Heart right ventricle (tissue), 16 donors: ENCODE measurements at regions not wholly inside any gene's neighbourhood (a gene's known extent, or its start where the extent isn't known, plus 50 kb on each side); places are given as distances from the start of the nearest gene placed in this dataset.

Experiments
- ATAC-seq, 8 donors: fragments of 200-7000 bp; cut with Tn5 transposase; one replicate each; pipeline ENCODE4 v1.9.1; 2020; ENCODE audit warnings: mild to moderate bottlenecking in 8 of 8, moderate library complexity in 8 of 8, moderate number of reproducible peaks in 1 of 8
- DNase-seq, 2 donors: peaks; one replicate each; pipeline ENCODE4 v3.0.0-alpha.2; 2020
- H3K27ac ChIP-seq, 10 donors: fragments of 200-600 bp; sonication (generic) in 2 of 10; one replicate each; pipeline versions ENCODE4 v1.5.0 to v1.8.0; 2020 to 2022; ENCODE audit warnings: mild to moderate bottlenecking in 3 of 10
- H3K27me3 ChIP-seq, 7 donors: fragments of 200-600 bp; one replicate each; pipeline ENCODE4 v1.8.0; 2021 to 2022; ENCODE audit warnings: mild to moderate bottlenecking in 2 of 7
- H3K36me3 ChIP-seq, 9 donors: fragments of 200-600 bp; sonication (generic) in 1 of 9; one replicate each; pipeline versions ENCODE4 v1.5.0 to v1.8.0; 2020 to 2022; ENCODE audit warnings: mild to moderate bottlenecking in 2 of 9
- H3K4me1 ChIP-seq, 9 donors: fragments of 200-600 bp; sonication (generic) in 1 of 9; one replicate each; pipeline versions ENCODE4 v1.5.0 to v1.8.0; 2020 to 2022; ENCODE audit warnings: mild to moderate bottlenecking in 4 of 9
- H3K4me3 ChIP-seq, 10 donors: fragments of 200-600 bp; sonication (generic) in 2 of 10; one replicate each; pipeline versions ENCODE4 v1.5.0 to v1.8.0; 2020 to 2022; ENCODE audit warnings: mild to moderate bottlenecking in 7 of 10, moderate library complexity in 2 of 10
- H3K9me3 ChIP-seq, 11 donors: fragments of 200-600 bp in 10 of 11; sonication (generic) in 2 of 11; one replicate each; pipeline versions ENCODE4 v1.5.0 to v1.8.0; 2013 to 2022; ENCODE audit warnings: mild to moderate bottlenecking in 2 of 11, control low read depth in 1 of 11, moderate library complexity in 1 of 11
- WGBS, 2 donors: extraction: QIAGEN DNeasy Blood & Tissue Kit; methylation state at CpG; one replicate each; pipeline ENCODE4 v1.1.7; 2013; ENCODE audit warnings: inconsistent platforms in 1 of 2; 5-methylcytosine and 5-hydroxymethylcytosine counted together
- intact Hi-C, 10 donors: fragments of 100-400 bp; cut with DNase I; formaldehyde crosslinking; loops; one replicate each; pipeline versions ENCODE4 v1.11.1 to v1.14.2; 2022
- TF ChIP-seq, protein P1 (sequence below), 9 donors: fragments of 200-600 bp; sonication (generic) in 2 of 9; IDR thresholded peaks; one replicate each; pipeline versions ENCODE4 v1.5.0 to v1.8.0; 2021 to 2022; ENCODE audit warnings: antibody characterized with exemption in 9 of 9, mild to moderate bottlenecking in 5 of 9, moderate library complexity in 1 of 9
- donor health status: Arrhythmogenic right ventricular cardiomyopathy.
- donor health status: ischemic (EF 13 %, LVEDD 7.1; RV severe dilation, severe dysfunction).
- donor health status: healthy with polysubstance abuse.
- donor health status: DM: no; HTN: yes; CAD: no.
- donor health status: DM: no; HTN: no; CAD: no.
- donor health status: ischemic (EF 25% LVEDD 6.9; RV normal size, moderate dysfunction).
- donor health status: ischemic (EF 25% LVEDD 5.7; RV mildly dilated, moderate dysfunction).
- donor health status: healthy.
- donor health status: DM: yes; HTN: yes; CAD: no.
- donor health status: Ischemic cardiomyopathy.
- donor health status: ischemic (EF 35%, LVEDD 5.7; RV mildly dilated, moderate dysfunction).
- donor health status: nonischemic (EF 11% LVEDD 7.7; RV severe dilation, severe dysfunction).
- donor health status: DM: yes; HTN: yes; CAD: no.
- donor health status: PGD.
- donor health status: ischemic (EF 29% LVEDD 5.4; RV normal size, mild dysfunction).
- donor health status: nonischemic (EF 23%, LVEDD 6.1; RV moderate dilation, normal function).

- intact Hi-C loops, result no loop called here
- H3K4me3 ChIP-seq, result no peak overlapping the region
- H3K4me1 ChIP-seq, result peaks cover 0 to 32% (median 8%) of the 10 kb centered on the region in 9 donors
- TF ChIP-seq, protein P1, sequence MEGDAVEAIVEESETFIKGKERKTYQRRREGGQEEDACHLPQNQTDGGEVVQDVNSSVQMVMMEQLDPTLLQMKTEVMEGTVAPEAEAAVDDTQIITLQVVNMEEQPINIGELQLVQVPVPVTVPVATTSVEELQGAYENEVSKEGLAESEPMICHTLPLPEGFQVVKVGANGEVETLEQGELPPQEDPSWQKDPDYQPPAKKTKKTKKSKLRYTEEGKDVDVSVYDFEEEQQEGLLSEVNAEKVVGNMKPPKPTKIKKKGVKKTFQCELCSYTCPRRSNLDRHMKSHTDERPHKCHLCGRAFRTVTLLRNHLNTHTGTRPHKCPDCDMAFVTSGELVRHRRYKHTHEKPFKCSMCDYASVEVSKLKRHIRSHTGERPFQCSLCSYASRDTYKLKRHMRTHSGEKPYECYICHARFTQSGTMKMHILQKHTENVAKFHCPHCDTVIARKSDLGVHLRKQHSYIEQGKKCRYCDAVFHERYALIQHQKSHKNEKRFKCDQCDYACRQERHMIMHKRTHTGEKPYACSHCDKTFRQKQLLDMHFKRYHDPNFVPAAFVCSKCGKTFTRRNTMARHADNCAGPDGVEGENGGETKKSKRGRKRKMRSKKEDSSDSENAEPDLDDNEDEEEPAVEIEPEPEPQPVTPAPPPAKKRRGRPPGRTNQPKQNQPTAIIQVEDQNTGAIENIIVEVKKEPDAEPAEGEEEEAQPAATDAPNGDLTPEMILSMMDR (IDR thresholded peaks at IDR 0.05), result no peak
- 97% methylated on average over 8 of the region's 8 CpGs for WGBS, 2 donors
- ATAC-seq (no peak), DNase-seq (no peak)
- H3K36me3 ChIP-seq, result no peaks in the 10 kb centered on the region
- H3K27ac ChIP-seq, result no peak overlapping the region
- H3K27me3 ChIP-seq, result peaks cover 0 to 4% (median 0%) of the 10 kb centered on the region in 7 donors
- H3K9me3 ChIP-seq, result no peaks in the 10 kb centered on the region
Measured at GRCh38 chr6:169991913-169992312, 240.5 kb downstream of the ERMARD start.

DNA sequence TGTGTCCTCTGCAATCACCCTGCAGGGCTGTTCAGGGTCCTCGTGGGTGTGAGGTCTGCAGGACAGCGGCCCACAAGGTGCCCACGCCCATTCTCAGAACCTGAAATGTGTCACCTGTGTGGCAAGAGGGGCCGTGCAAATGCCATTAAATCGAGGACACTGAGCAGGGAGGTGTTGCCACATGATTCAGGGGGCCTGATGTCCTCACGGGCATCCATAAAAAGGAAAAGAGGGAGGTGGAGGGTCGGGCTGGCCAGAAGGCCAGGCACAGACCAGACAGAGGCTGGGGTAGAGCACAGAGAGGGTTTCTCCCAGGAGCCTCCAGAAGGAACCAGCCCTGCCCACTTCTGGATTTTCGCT, 239.6 kb downstream of the ERMARD start:
- no peak for ATAC-seq
- TF ChIP-seq, protein P1 (IDR thresholded peaks at IDR 0.05), result no peak
- Histone ChIP-seq H3K27ac (peak overlapping the region in 1 of 10 donors; percentile 79), H3K9me3 (no peaks in the 10 kb centered on the region), H3K4me3 (no peak overlapping the region), H3K27me3 (peaks cover 0 to 4% (median 0%) of the 10 kb centered on the region in 7 donors), H3K36me3 (no peaks in the 10 kb centered on the region), H3K4me1 (peaks cover 0 to 32% (median 8%) of the 10 kb centered on the region in 9 donors)
- WGBS, 2 donors, result 73 to 86% methylated on average over 8 of the region's 8 CpGs
- intact Hi-C loops, result no loop called here
- DNase-seq, result no peak

DNA sequence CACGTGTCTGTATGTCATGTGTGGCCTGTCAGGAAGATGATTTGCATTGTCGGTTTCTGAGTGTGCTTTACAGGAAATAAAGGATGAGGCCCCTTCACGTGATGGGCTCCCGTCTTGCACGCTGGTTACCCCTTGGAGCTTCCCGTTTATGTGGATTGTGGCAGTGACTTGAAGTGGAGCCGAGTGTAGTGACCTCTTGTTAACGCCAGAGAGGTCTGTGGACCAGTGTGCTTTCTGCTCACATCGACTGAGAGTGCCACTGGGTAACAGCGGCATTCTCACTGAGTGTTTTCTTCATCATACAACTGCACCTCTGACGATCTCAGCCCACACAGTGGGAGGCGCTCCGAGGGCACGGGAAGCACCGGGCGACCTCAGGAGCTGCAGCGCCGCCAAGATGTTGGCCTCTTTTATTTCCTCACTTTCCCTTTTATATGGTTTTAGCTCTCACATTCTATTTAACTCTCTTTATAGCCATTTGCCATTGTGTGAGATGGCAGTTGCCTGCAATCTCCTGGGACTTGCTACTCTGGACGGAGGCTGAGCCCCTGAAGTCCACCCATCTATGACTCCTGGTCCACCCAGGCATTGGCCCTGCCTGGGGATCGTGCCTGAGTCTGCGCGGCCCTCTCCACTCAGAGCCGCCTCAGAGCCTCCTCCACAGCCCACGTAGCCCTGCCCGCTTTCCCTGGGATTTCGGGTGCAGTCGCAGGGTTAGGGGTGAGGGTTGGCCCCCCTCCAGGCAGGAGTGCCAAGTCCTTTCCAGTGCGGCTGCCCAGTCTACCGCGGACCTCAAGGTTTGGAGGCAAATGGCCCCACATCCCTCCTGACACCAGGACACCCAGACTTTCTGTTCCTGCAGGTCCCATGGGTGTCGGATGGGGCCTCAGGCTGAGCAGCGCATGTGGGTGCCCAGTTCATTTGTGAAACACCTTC, 238.9 kb downstream of the ERMARD start:
- Histone ChIP-seq H3K27ac (peak overlapping the region in 1 of 10 donors; percentile 79), H3K4me1 (peaks cover 0 to 32% (median 8%) of the 10 kb centered on the region in 9 donors), H3K36me3 (no peaks in the 10 kb centered on the region), H3K9me3 (no peaks in the 10 kb centered on the region), H3K27me3 (no peaks in the 10 kb centered on the region), H3K4me3 (no peak overlapping the region)
- DNase-seq, result no peak
- peak in 4 of 8 donors; percentile 22 to 44 (median 34) for ATAC-seq
- WGBS, 2 donors, result 69 to 80% methylated on average over 32 of the region's 32 CpGs
- intact Hi-C loops, result no loop called here
- TF ChIP-seq, protein P1 (IDR thresholded peaks at IDR 0.05), result peak in 3 of 9 donors; percentile 15 to 44 (median 26)

DNA sequence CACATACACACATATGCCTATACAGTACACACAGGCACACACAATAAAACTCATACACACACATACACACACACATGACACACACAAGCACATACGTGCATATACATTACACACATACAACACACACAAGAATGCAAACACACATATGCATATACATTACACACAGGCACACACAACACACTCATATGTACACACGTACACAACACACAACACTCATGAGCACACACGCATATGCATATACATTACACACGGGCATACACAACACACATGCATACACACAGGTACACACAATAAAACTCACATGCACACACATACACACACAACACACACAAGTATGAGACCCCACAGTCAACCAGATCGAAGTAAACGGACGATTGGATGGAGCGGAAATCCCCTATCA, 238.2 kb downstream of the ERMARD start:
- Histone ChIP-seq H3K27ac (peak overlapping the region in 1 of 10 donors; percentile 29), H3K4me1 (peaks cover 0 to 32% (median 8%) of the 10 kb centered on the region in 9 donors), H3K27me3 (no peaks in the 10 kb centered on the region), H3K36me3 (no peaks in the 10 kb centered on the region), H3K9me3 (no peaks in the 10 kb centered on the region), H3K4me3 (no peak overlapping the region)
- ATAC-seq (no peak), DNase-seq (no peak)
- TF ChIP-seq, protein P1 (IDR thresholded peaks at IDR 0.05), result no peak
- intact Hi-C loops, result no loop called here
- 87% methylated on average over 8 of the region's 8 CpGs for WGBS, 2 donors
